ENCODE measurements at regions not wholly inside any gene's neighbourhood (a gene's known extent, or its start where the extent isn't known, plus 50 kb on each side); places are given as distances from the start of the nearest gene placed in this dataset.
"Not testable (repeated sequence)": the region's sequence is repeated elsewhere in the genome, so short reads cannot be mapped to it uniquely, and the experiment has no call there.

GRCh38 chr4:107519053-107519452 lies 201.0 kb downstream of the PAPSS1 start:
- DNase-seq (ENCODE audit: low read depth in 6 of 9, low spot score in 9 of 9), result no peak
- WGBS, result 62% methylated on average over 1 of the region's 1 CpG
- H3K36me3 ChIP-seq (ENCODE audit: control insufficient read depth in 2 of 2, insufficient read depth in 2 of 2, low read length in 1 of 2), result no peaks in the 10 kb centered on the region

DNA sequence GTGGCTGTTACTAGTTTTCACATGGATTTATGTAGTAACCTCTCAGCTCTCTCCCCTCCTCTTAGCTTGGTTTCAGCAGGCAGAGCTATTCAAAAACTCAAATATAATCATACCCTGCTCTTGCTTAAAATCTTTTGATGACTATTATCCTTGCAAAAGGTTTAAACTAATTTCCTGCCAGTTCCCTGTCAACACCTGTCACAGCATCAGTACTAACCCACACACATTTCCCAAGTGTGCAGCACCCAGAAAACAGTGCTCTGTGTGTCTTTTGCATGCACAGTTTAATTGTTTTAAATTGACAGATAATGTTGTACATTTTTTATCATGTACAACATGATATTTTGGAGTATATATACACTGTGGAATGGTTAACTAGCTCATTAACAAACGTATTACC lies 202.0 kb downstream of the PAPSS1 start:
- WGBS, result 85% methylated on average over 1 of the region's 1 CpG
- no peak overlapping the region for H3K27ac ChIP-seq (ENCODE audit: low read depth in 1 of 2, low read length in 1 of 2)
- peaks cover 0 to 1% of the 10 kb centered on the region in 2 donors for H3K9me3 ChIP-seq (ENCODE audit: control insufficient read depth in 2 of 2, insufficient read depth in 1 of 2, low read length in 1 of 2)
- no peaks in the 10 kb centered on the region for H3K4me1 ChIP-seq (ENCODE audit: control insufficient read depth in 2 of 2, insufficient read depth in 2 of 2, low read length in 2 of 2)
- H3K4me3 ChIP-seq (ENCODE audit: low read length in 2 of 2), result no peak overlapping the region
- no peaks in the 10 kb centered on the region for H3K36me3 ChIP-seq (ENCODE audit: control insufficient read depth in 2 of 2, insufficient read depth in 2 of 2, low read length in 1 of 2)
- DNase-seq (ENCODE audit: low read depth in 6 of 9, low spot score in 9 of 9), result no peak
- H3K27me3 ChIP-seq (ENCODE audit: control insufficient read depth in 2 of 2, insufficient read depth in 1 of 2, low read length in 1 of 2), result no peaks in the 10 kb centered on the region

More at GRCh38 chr4:107519053-107519452, 201.0 kb downstream of the PAPSS1 start:
- H3K4me1 ChIP-seq (ENCODE audit: control insufficient read depth in 2 of 2, insufficient read depth in 2 of 2, low read length in 2 of 2), result no peaks in the 10 kb centered on the region
- H3K27me3 ChIP-seq (ENCODE audit: control insufficient read depth in 2 of 2, insufficient read depth in 1 of 2, low read length in 1 of 2), result no peaks in the 10 kb centered on the region
- H3K27ac ChIP-seq (ENCODE audit: low read depth in 1 of 2, low read length in 1 of 2), result no peak overlapping the region
- no peak overlapping the region for H3K4me3 ChIP-seq (ENCODE audit: low read length in 2 of 2)
- peaks cover 0 to 1% of the 10 kb centered on the region in 2 donors for H3K9me3 ChIP-seq (ENCODE audit: control insufficient read depth in 2 of 2, insufficient read depth in 1 of 2, low read length in 1 of 2)

DNA sequence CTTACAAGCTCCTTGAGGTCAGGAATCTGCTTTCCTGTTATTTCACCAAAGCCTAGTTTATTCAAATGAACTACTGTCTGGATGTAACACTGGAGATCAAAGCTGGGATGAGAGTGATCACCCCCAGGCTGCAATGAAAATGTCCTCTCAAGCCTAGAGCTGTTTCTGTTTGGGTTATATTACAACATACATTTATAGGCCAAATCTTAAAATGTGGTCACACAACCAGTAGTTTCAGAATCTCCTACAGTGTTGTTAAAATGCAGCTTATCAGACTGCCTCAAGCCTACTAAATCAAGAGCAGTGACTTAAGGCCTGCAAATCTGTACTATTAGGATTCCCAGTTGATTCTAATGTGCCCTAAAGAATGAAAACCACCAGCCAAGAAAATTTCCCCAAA lies 207.5 kb downstream of the PAPSS1 start:
- no peak overlapping the region for H3K27ac ChIP-seq (ENCODE audit: low read depth in 1 of 2, low read length in 1 of 2)
- peaks cover 0 to 1% of the 10 kb centered on the region in 2 donors for H3K9me3 ChIP-seq (ENCODE audit: control insufficient read depth in 2 of 2, insufficient read depth in 1 of 2, low read length in 1 of 2)
- no peak for DNase-seq (ENCODE audit: low read depth in 6 of 9, low spot score in 9 of 9)
- H3K36me3 ChIP-seq (ENCODE audit: control insufficient read depth in 2 of 2, insufficient read depth in 2 of 2, low read length in 1 of 2), result no peaks in the 10 kb centered on the region
- no peaks in the 10 kb centered on the region for H3K4me1 ChIP-seq (ENCODE audit: control insufficient read depth in 2 of 2, insufficient read depth in 2 of 2, low read length in 2 of 2)
- H3K27me3 ChIP-seq (ENCODE audit: control insufficient read depth in 2 of 2, insufficient read depth in 1 of 2, low read length in 1 of 2), result no peaks in the 10 kb centered on the region
- H3K4me3 ChIP-seq (ENCODE audit: low read length in 2 of 2), result no peak overlapping the region

- Histone ChIP-seq H3K4me1 (ENCODE audit: control insufficient read depth in 2 of 2, insufficient read depth in 2 of 2, low read length in 2 of 2) (no peaks in the 10 kb centered on the region), H3K4me3 (ENCODE audit: low read length in 2 of 2) (no peak overlapping the region), H3K27me3 (ENCODE audit: control insufficient read depth in 2 of 2, insufficient read depth in 1 of 2, low read length in 1 of 2) (no peaks in the 10 kb centered on the region), H3K36me3 (ENCODE audit: control insufficient read depth in 2 of 2, insufficient read depth in 2 of 2, low read length in 1 of 2) (no peaks in the 10 kb centered on the region), H3K27ac (ENCODE audit: low read depth in 1 of 2, low read length in 1 of 2) (no peak overlapping the region), H3K9me3 (ENCODE audit: control insufficient read depth in 2 of 2, insufficient read depth in 1 of 2, low read length in 1 of 2) (no peaks in the 10 kb centered on the region)
- no peak for DNase-seq (ENCODE audit: low read depth in 6 of 9, low spot score in 9 of 9)
Observed at GRCh38 chr4:107509615-107510014, 210.4 kb downstream of the PAPSS1 start.

- Histone ChIP-seq H3K27ac (ENCODE audit: low read depth in 1 of 2, low read length in 1 of 2) (no peak overlapping the region), H3K27me3 (ENCODE audit: control insufficient read depth in 2 of 2, insufficient read depth in 1 of 2, low read length in 1 of 2) (no peaks in the 10 kb centered on the region), H3K4me1 (ENCODE audit: control insufficient read depth in 2 of 2, insufficient read depth in 2 of 2, low read length in 2 of 2) (no peaks in the 10 kb centered on the region), H3K4me3 (ENCODE audit: low read length in 2 of 2) (no peak overlapping the region), H3K36me3 (ENCODE audit: control insufficient read depth in 2 of 2, insufficient read depth in 2 of 2, low read length in 1 of 2) (no peaks in the 10 kb centered on the region), H3K9me3 (ENCODE audit: control insufficient read depth in 2 of 2, insufficient read depth in 1 of 2, low read length in 1 of 2) (peaks cover 0 to 3% of the 10 kb centered on the region in 2 donors)
- WGBS, result 94% methylated on average over 3 of the region's 3 CpGs
- DNase-seq (ENCODE audit: low read depth in 6 of 9, low spot score in 9 of 9), result no peak
Observed at GRCh38 chr4:107500551-107500950, 219.5 kb downstream of the PAPSS1 start.

GRCh38 chr4:107497054-107497453 lies 223.0 kb downstream of the PAPSS1 start:
- WGBS, result 94% methylated on average over 2 of the region's 2 CpGs
- H3K27ac ChIP-seq (ENCODE audit: low read depth in 1 of 2, low read length in 1 of 2), result no peak overlapping the region
- H3K36me3 ChIP-seq (ENCODE audit: control insufficient read depth in 2 of 2, insufficient read depth in 2 of 2, low read length in 1 of 2), result no peaks in the 10 kb centered on the region
- no peak for DNase-seq (ENCODE audit: low read depth in 6 of 9, low spot score in 9 of 9)
- no peak overlapping the region for H3K4me3 ChIP-seq (ENCODE audit: low read length in 2 of 2)
- peaks cover 0 to 3% of the 10 kb centered on the region in 2 donors for H3K9me3 ChIP-seq (ENCODE audit: control insufficient read depth in 2 of 2, insufficient read depth in 1 of 2, low read length in 1 of 2)
- no peaks in the 10 kb centered on the region for H3K4me1 ChIP-seq (ENCODE audit: control insufficient read depth in 2 of 2, insufficient read depth in 2 of 2, low read length in 2 of 2)
- no peaks in the 10 kb centered on the region for H3K27me3 ChIP-seq (ENCODE audit: control insufficient read depth in 2 of 2, insufficient read depth in 1 of 2, low read length in 1 of 2)

GRCh38 chr4:107492566-107492965 lies 227.5 kb downstream of the PAPSS1 start:
- Histone ChIP-seq H3K36me3 (ENCODE audit: control insufficient read depth in 2 of 2, insufficient read depth in 2 of 2, low read length in 1 of 2) (no peaks in the 10 kb centered on the region), H3K4me1 (ENCODE audit: control insufficient read depth in 2 of 2, insufficient read depth in 2 of 2, low read length in 2 of 2) (no peaks in the 10 kb centered on the region), H3K9me3 (ENCODE audit: control insufficient read depth in 2 of 2, insufficient read depth in 1 of 2, low read length in 1 of 2) (peaks cover 0 to 3% of the 10 kb centered on the region in 2 donors), H3K27me3 (ENCODE audit: control insufficient read depth in 2 of 2, insufficient read depth in 1 of 2, low read length in 1 of 2) (no peaks in the 10 kb centered on the region), H3K4me3 (ENCODE audit: low read length in 2 of 2) (no peak overlapping the region), H3K27ac (ENCODE audit: low read depth in 1 of 2, low read length in 1 of 2) (no peak overlapping the region)
- DNase-seq (ENCODE audit: low read depth in 6 of 9, low spot score in 9 of 9), result no peak
- 85% methylated on average over 5 of the region's 5 CpGs for WGBS

GRCh38 chr4:107490116-107490515 lies 229.9 kb downstream of the PAPSS1 start:
- no peaks in the 10 kb centered on the region for H3K9me3 ChIP-seq (ENCODE audit: control insufficient read depth in 2 of 2, insufficient read depth in 1 of 2, low read length in 1 of 2)
- no peak overlapping the region for H3K27ac ChIP-seq (ENCODE audit: low read depth in 1 of 2, low read length in 1 of 2)
- no peaks in the 10 kb centered on the region for H3K4me1 ChIP-seq (ENCODE audit: control insufficient read depth in 2 of 2, insufficient read depth in 2 of 2, low read length in 2 of 2)
- no peaks in the 10 kb centered on the region for H3K27me3 ChIP-seq (ENCODE audit: control insufficient read depth in 2 of 2, insufficient read depth in 1 of 2, low read length in 1 of 2)
- WGBS, result 97% methylated on average over 2 of the region's 2 CpGs
- DNase-seq (ENCODE audit: low read depth in 6 of 9, low spot score in 9 of 9), result no peak
- H3K36me3 ChIP-seq (ENCODE audit: control insufficient read depth in 2 of 2, insufficient read depth in 2 of 2, low read length in 1 of 2), result no peaks in the 10 kb centered on the region
- H3K4me3 ChIP-seq (ENCODE audit: low read length in 2 of 2), result no peak overlapping the region

DNA sequence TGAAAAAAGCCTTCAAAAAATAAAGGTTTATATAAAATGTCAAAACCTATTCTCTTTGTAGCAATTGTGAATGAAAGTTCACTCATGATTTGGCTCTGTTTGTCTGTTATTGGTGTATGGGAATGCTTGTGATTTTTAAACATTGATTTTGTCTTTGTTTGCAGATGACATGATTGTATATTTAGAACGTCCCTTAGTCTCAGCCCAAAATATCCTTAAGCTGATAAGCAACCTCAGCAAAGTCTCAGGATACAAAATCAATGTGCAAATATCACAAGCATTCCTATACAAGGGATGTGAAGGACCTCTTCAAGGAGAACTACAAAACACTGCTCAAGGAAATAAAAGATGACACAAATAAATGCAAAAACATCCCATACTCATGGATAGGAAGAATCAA lies 236.4 kb downstream of the PAPSS1 start:
- not testable (repeated sequence) for H3K27me3 ChIP-seq (ENCODE audit: control insufficient read depth in 2 of 2, insufficient read depth in 1 of 2, low read length in 1 of 2); DNase-seq (ENCODE audit: low read depth in 6 of 9, low spot score in 9 of 9); H3K36me3 ChIP-seq (ENCODE audit: control insufficient read depth in 2 of 2, insufficient read depth in 2 of 2, low read length in 1 of 2); H3K27ac ChIP-seq (ENCODE audit: low read depth in 1 of 2, low read length in 1 of 2); H3K4me3 ChIP-seq (ENCODE audit: low read length in 2 of 2); H3K4me1 ChIP-seq (ENCODE audit: control insufficient read depth in 2 of 2, insufficient read depth in 2 of 2, low read length in 2 of 2)
- WGBS, result 60% methylated on average over 1 of the region's 1 CpG
- peaks cover 0 to 18% of the 10 kb centered on the region in 2 donors for H3K9me3 ChIP-seq (ENCODE audit: control insufficient read depth in 2 of 2, insufficient read depth in 1 of 2, low read length in 1 of 2)

DNA sequence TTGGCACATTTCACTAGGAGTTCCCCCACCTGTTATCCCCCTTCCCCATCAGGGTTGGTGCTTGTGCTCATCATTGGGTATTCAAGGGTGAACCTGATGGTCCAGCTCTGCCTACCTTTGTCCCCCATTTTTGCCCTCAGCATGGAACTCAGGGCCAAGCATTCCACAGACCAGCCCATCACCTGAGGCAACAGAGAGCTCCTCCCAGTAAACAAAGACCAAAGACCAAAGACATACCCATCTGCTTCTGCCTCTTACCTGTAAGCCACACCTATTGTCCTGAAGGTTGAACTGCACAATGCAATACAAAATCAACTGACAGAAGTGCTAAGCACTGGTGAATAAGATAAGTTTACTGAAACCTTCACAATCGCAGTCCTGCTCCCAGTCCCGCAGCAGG lies 237.5 kb downstream of the PAPSS1 start:
- Histone ChIP-seq H3K27ac (ENCODE audit: low read depth in 1 of 2, low read length in 1 of 2) (no peak overlapping the region), H3K4me1 (ENCODE audit: control insufficient read depth in 2 of 2, insufficient read depth in 2 of 2, low read length in 2 of 2) (no peaks in the 10 kb centered on the region), H3K36me3 (ENCODE audit: control insufficient read depth in 2 of 2, insufficient read depth in 2 of 2, low read length in 1 of 2) (no peaks in the 10 kb centered on the region), H3K27me3 (ENCODE audit: control insufficient read depth in 2 of 2, insufficient read depth in 1 of 2, low read length in 1 of 2) (no peaks in the 10 kb centered on the region), H3K9me3 (ENCODE audit: control insufficient read depth in 2 of 2, insufficient read depth in 1 of 2, low read length in 1 of 2) (peaks cover 0 to 18% of the 10 kb centered on the region in 2 donors), H3K4me3 (ENCODE audit: low read length in 2 of 2) (no peak overlapping the region)
- DNase-seq (ENCODE audit: low read depth in 6 of 9, low spot score in 9 of 9), result no peak
- 95% methylated on average over 2 of the region's 2 CpGs for WGBS
